Type B pancreatic cell (in vitro differentiated cells): ENCODE measurements at regions not wholly inside any gene's neighbourhood (a gene's known extent, or its start where the extent isn't known, plus 50 kb on each side); places are given as distances from the start of the nearest gene placed in this dataset.

Experiments used
- DNase-seq: peaks from one replicate; pipeline ENCODE4 v3.0.0; 2021; ENCODE audit warnings: mixed read lengths; ENCODE audit not compliant: unreplicated experiment; ENCODE audit errors: extremely low spot score
- H3K27ac Mint-ChIP-seq: 2 replicates; pipeline ENCODE4 v1.8.0; 2021; ENCODE audit warnings: mild to moderate bottlenecking, mixed read lengths
- H3K27me3 Mint-ChIP-seq: 2 replicates; pipeline ENCODE4 v1.8.0; 2021; ENCODE audit warnings: mixed read lengths
- H3K36me3 Mint-ChIP-seq: 2 replicates; pipeline ENCODE4 v1.8.0; 2021; ENCODE audit warnings: mixed read lengths
- H3K4me1 Mint-ChIP-seq: one replicate; pipeline ENCODE4 v1.8.0; 2021; ENCODE audit warnings: mixed read lengths; ENCODE audit not compliant: unreplicated experiment
- H3K4me3 Mint-ChIP-seq: 2 replicates; pipeline ENCODE4 v1.8.0; 2021; ENCODE audit warnings: mild to moderate bottlenecking, mixed read lengths
- H3K9me3 Mint-ChIP-seq: 2 replicates; pipeline ENCODE4 v1.8.0; 2021; ENCODE audit warnings: mixed read lengths
- CTCF ChIP-seq: fragments of 200-600 bp; sonication (generic); conservative IDR thresholded peaks from 2 replicates; pipeline ENCODE4 v1.5.0; 2021; ENCODE audit warnings: antibody characterized with exemption, mild to moderate bottlenecking

- DNase-seq, result no peak
- TF ChIP-seq CTCF, result no peak
- Mint-ChIP-seq H3K36me3 (no peaks in the 10 kb centered on the region), H3K4me3 (no peak overlapping the region), H3K27me3 (peaks cover 14% of the 10 kb centered on the region), H3K9me3 (no peaks in the 10 kb centered on the region), H3K27ac (no peak overlapping the region), H3K4me1 (peaks cover 46% of the 10 kb centered on the region)
These were observed 357.5 kb upstream of the SFSWAP start for GRCh38 chr12:131353376-131353775.

DNA sequence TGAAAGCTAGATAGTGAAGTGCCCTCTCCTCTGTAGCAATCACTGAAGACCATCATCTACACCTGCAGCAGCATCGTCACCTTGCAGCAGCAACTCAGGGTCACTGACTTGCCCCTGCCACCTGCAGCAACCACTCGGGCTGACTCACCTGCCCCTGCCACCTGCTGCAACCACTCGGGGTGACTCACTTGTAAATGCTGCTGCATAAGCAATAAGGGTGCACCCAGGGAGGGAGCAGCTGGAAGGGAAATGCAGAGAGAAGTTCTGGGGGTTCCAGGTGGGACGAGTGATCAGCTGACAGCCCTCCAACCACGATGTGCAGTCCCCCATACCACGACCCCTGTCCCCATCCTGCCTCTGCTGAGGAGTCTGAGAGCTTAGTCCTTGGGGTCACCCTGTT lies 357.1 kb upstream of the SFSWAP start:
- no peak for DNase-seq
- no peaks in the 10 kb centered on the region for H3K36me3 Mint-ChIP-seq
- no peak overlapping the region for H3K27ac Mint-ChIP-seq
- H3K4me1 Mint-ChIP-seq, result peaks cover 42% of the 10 kb centered on the region
- peaks cover 14% of the 10 kb centered on the region for H3K27me3 Mint-ChIP-seq
- H3K4me3 Mint-ChIP-seq, result no peak overlapping the region
- no peak for TF ChIP-seq CTCF
- no peaks in the 10 kb centered on the region for H3K9me3 Mint-ChIP-seq

- TF ChIP-seq CTCF, result no peak
- no peak for DNase-seq
- no peak overlapping the region for H3K4me3 Mint-ChIP-seq
- no peak overlapping the region for H3K27ac Mint-ChIP-seq
- H3K4me1 Mint-ChIP-seq, result peaks cover 27% of the 10 kb centered on the region
- no peaks in the 10 kb centered on the region for H3K36me3 Mint-ChIP-seq
- H3K27me3 Mint-ChIP-seq, result peaks cover 14% of the 10 kb centered on the region
- no peaks in the 10 kb centered on the region for H3K9me3 Mint-ChIP-seq
These were observed 355.3 kb upstream of the SFSWAP start for GRCh38 chr12:131355361-131356245.

- H3K9me3 Mint-ChIP-seq, result no peaks in the 10 kb centered on the region
- no peak for TF ChIP-seq CTCF
- peaks cover 27% of the 10 kb centered on the region for H3K4me1 Mint-ChIP-seq
- no peak overlapping the region for H3K27ac Mint-ChIP-seq
- no peaks in the 10 kb centered on the region for H3K36me3 Mint-ChIP-seq
- H3K4me3 Mint-ChIP-seq, result no peak overlapping the region
- no peak for DNase-seq
- H3K27me3 Mint-ChIP-seq, result peaks cover 22% of the 10 kb centered on the region
These were observed 354.3 kb upstream of the SFSWAP start for GRCh38 chr12:131356485-131357184.

DNA sequence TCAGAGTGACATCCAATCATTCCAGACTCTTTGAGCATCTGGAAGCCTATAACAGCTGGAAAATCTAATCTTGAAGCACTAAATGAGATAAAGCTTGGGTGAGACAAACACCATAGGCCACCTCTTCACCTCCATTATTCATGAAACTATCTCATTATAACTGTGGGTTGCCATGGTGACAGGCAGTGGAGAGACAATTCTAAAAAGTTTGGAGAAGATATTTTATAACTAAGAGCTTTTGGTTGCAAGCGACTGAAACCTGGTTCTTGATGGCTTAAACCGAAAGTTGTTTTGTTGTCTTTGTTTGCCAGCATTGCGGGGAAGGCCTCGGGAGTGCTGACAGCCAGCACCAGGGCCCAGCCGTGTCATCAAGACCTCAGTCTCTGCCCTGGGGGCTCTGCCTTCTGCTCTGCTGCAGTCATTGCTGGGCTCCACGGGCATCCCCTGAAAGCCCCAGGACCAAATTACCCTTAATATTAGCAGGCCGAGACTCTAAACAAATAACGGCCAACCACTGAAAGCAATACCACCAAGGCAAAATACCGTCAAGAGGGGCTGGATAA lies 353.6 kb upstream of the SFSWAP start:
- DNase-seq, result no peak
- Mint-ChIP-seq H3K27me3 (peaks cover 28% of the 10 kb centered on the region), H3K27ac (no peak overlapping the region), H3K9me3 (no peaks in the 10 kb centered on the region), H3K36me3 (no peaks in the 10 kb centered on the region), H3K4me1 (peaks cover 27% of the 10 kb centered on the region), H3K4me3 (no peak overlapping the region)
- no peak for TF ChIP-seq CTCF
